SK-N-SH treated with all-trans-retinoic acid at 6 μM for 48 hours (cell line): ENCODE measurements at regions not wholly inside any gene's neighbourhood (a gene's known extent, or its start where the extent isn't known, plus 50 kb on each side); places are given as distances from the start of the nearest gene placed in this dataset.

Experiments used
- ATAC-seq: fragments of 200-7000 bp; cut with Tn5 transposase; 3 replicates; pipeline ENCODE4 v1.9.1; 2020; ENCODE audit warnings: mild to moderate bottlenecking, moderate library complexity
- ARNTL ChIP-seq: fragments of 450-650 bp; formaldehyde crosslinking; IDR thresholded peaks from 2 replicates; pipeline ENCODE4 v1.5.0; 2020; ENCODE audit warnings: low read depth, mild to moderate bottlenecking, moderate library complexity, borderline replicate concordance
- BACH2 ChIP-seq: fragments of 250-450 bp; sonication (Bioruptor Pico); IDR thresholded peaks from 2 replicates; pipeline ENCODE4 v1.9.0; 2021; ENCODE audit warnings: mild to moderate bottlenecking, borderline replicate concordance
- CSDC2 ChIP-seq: fragments of 250-450 bp; sonication (Bioruptor Pico); IDR thresholded peaks from 2 replicates; pipeline ENCODE4 v1.5.0; 2020; ENCODE audit warnings: mild to moderate bottlenecking, moderate library complexity
- ESRRG ChIP-seq: fragments of 250-450 bp; sonication (Bioruptor Pico); IDR thresholded peaks from 2 replicates; pipeline ENCODE4 v1.6.1; 2021; ENCODE audit warnings: mild to moderate bottlenecking
- GLIS3 ChIP-seq: fragments of 250-450 bp; sonication (Bioruptor Pico); IDR thresholded peaks from 2 replicates; pipeline ENCODE4 v1.5.0; 2020; ENCODE audit warnings: mild to moderate bottlenecking, moderate library complexity
- ISL1 ChIP-seq: fragments of 250-450 bp; sonication (Bioruptor Pico); IDR thresholded peaks from 2 replicates; pipeline ENCODE4 v2.1.2; 2022; ENCODE audit warnings: mild to moderate bottlenecking, moderate library complexity
- OSR1 ChIP-seq: fragments of 250-450 bp; sonication (Bioruptor Pico); IDR thresholded peaks from 2 replicates; pipeline ENCODE4 v1.8.0; 2022; ENCODE audit warnings: moderate library complexity, mild to moderate bottlenecking, inconsistent platforms
- PPARA ChIP-seq: fragments of 250-450 bp; sonication (Bioruptor Pico); IDR thresholded peaks from 2 replicates; pipeline ENCODE4 v1.5.0; 2020; ENCODE audit warnings: mild to moderate bottlenecking, borderline replicate concordance
- SNAI2 ChIP-seq: fragments of 250-450 bp; sonication (Bioruptor Pico); IDR thresholded peaks from 2 replicates; pipeline ENCODE4 v1.5.0; 2020; ENCODE audit warnings: mild to moderate bottlenecking, moderate library complexity
- TCF4 ChIP-seq: fragments of 250-450 bp; sonication (Bioruptor Pico); IDR thresholded peaks from 2 replicates; pipeline ENCODE4 v1.8.0; 2021; ENCODE audit warnings: mild to moderate bottlenecking, moderate library complexity, borderline replicate concordance
- TOX ChIP-seq: fragments of 250-450 bp; sonication (Bioruptor Pico); IDR thresholded peaks from 2 replicates; pipeline ENCODE4 v1.8.0; 2021; ENCODE audit warnings: mild to moderate bottlenecking, moderate library complexity, borderline replicate concordance
- ZC3H10 ChIP-seq: fragments of 250-450 bp; sonication (Bioruptor Pico); IDR thresholded peaks from 2 replicates; pipeline ENCODE4 v1.5.1; 2021; ENCODE audit warnings: mild to moderate bottlenecking, moderate library complexity
- ZFP3 ChIP-seq: fragments of 250-450 bp; sonication (Bioruptor Pico); IDR thresholded peaks from 2 replicates; pipeline ENCODE4 v1.5.0; 2020; ENCODE audit warnings: mild to moderate bottlenecking, moderate library complexity
- ZFP30 ChIP-seq: fragments of 450-650 bp; formaldehyde crosslinking; IDR thresholded peaks from 2 replicates; pipeline ENCODE4 v1.5.0; 2022; ENCODE audit warnings: mild to moderate bottlenecking, moderate library complexity
- ZNF565 ChIP-seq: fragments of 450-650 bp; formaldehyde crosslinking; conservative IDR thresholded peaks from 2 replicates; pipeline ENCODE4 v1.5.0; 2020; ENCODE audit warnings: low read depth, mild to moderate bottlenecking, moderate library complexity
- ZNF70 ChIP-seq: fragments of 450-650 bp; formaldehyde crosslinking; IDR thresholded peaks from 2 replicates; pipeline ENCODE4 v1.5.0; 2020; ENCODE audit warnings: mild to moderate bottlenecking, moderate library complexity
- ZNF8 ChIP-seq: fragments of 450-650 bp; formaldehyde crosslinking; IDR thresholded peaks from 2 replicates; pipeline ENCODE4 v1.5.0; 2020; ENCODE audit warnings: mild to moderate bottlenecking, moderate library complexity
- TF ChIP-seq, protein P1 (sequence below): fragments of 250-450 bp; sonication (Bioruptor Pico); IDR thresholded peaks from 2 replicates; pipeline ENCODE4 v1.5.1; 2021; ENCODE audit warnings: mild to moderate bottlenecking, moderate library complexity
- TF ChIP-seq, protein P2 (sequence below): fragments of 250-450 bp; sonication (Bioruptor Pico); IDR thresholded peaks from 2 replicates; pipeline ENCODE4 v1.5.1; 2020; ENCODE audit warnings: low read depth, mild to moderate bottlenecking, moderate library complexity
- TF ChIP-seq, protein P3 (sequence below): fragments of 250-450 bp; sonication (Bioruptor Pico); IDR thresholded peaks from 2 replicates; pipeline ENCODE4 v1.5.0; 2020; ENCODE audit warnings: mild to moderate bottlenecking, moderate library complexity
- TF ChIP-seq, protein P4 (sequence below): fragments of 250-450 bp; sonication (Bioruptor Pico); IDR thresholded peaks from 2 replicates; pipeline ENCODE4 v1.8.0; 2020; ENCODE audit warnings: mild to moderate bottlenecking, moderate library complexity, borderline replicate concordance

DNA sequence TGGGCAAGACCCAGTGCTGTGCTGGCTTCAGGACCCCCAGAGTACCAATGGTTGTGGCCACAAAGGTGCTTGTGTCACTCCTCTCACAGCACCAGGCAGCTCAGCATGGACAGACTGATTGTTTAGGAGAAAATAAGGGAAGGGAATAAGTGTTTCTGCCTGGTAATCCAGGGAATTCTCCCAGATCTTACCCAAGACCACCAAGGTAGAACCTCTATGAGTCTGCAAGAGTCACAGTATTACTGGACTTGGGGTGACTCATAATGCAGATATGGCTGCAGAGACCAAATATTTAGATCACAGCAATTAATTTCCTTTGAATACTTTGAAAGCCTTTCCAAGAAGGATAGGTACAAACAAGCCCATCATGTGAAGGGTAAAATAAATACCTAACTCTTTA is 1178.3 kb upstream of the FLRT2 start:
- no peak for ATAC-seq
- TF ChIP-seq ISL1 (CRISPR knock-in tag) (no peak), ARNTL (CRISPR knock-in tag) (no peak), GLIS3 (CRISPR knock-in tag) (no peak), BACH2 (no peak), ZC3H10 (no peak), ESRRG (CRISPR knock-in tag) (no peak), ZFP30 (CRISPR knock-in tag) (no peak), ZNF565 (CRISPR knock-in tag) (no peak), TOX (CRISPR knock-in tag) (no peak), PPARA (CRISPR knock-in tag) (no peak), OSR1 (no peak), ZFP3 (no peak), SNAI2 (CRISPR knock-in tag) (no peak)
- TF ChIP-seq, protein P1, sequence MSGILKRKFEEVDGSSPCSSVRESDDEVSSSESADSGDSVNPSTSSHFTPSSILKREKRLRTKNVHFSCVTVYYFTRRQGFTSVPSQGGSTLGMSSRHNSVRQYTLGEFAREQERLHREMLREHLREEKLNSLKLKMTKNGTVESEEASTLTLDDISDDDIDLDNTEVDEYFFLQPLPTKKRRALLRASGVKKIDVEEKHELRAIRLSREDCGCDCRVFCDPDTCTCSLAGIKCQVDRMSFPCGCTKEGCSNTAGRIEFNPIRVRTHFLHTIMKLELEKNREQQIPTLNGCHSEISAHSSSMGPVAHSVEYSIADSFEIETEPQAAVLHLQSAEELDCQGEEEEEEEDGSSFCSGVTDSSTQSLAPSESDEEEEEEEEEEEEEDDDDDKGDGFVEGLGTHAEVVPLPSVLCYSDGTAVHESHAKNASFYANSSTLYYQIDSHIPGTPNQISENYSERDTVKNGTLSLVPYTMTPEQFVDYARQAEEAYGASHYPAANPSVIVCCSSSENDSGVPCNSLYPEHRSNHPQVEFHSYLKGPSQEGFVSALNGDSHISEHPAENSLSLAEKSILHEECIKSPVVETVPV (CRISPR knock-in tag), result no peak
- TF ChIP-seq, protein P2, sequence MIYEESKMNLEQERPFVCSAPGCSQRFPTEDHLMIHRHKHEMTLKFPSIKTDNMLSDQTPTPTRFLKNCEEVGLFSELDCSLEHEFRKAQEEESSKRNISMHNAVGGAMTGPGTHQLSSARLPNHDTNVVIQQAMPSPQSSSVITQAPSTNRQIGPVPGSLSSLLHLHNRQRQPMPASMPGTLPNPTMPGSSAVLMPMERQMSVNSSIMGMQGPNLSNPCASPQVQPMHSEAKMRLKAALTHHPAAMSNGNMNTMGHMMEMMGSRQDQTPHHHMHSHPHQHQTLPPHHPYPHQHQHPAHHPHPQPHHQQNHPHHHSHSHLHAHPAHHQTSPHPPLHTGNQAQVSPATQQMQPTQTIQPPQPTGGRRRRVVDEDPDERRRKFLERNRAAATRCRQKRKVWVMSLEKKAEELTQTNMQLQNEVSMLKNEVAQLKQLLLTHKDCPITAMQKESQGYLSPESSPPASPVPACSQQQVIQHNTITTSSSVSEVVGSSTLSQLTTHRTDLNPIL (CRISPR knock-in tag), result no peak
- TF ChIP-seq, protein P3, sequence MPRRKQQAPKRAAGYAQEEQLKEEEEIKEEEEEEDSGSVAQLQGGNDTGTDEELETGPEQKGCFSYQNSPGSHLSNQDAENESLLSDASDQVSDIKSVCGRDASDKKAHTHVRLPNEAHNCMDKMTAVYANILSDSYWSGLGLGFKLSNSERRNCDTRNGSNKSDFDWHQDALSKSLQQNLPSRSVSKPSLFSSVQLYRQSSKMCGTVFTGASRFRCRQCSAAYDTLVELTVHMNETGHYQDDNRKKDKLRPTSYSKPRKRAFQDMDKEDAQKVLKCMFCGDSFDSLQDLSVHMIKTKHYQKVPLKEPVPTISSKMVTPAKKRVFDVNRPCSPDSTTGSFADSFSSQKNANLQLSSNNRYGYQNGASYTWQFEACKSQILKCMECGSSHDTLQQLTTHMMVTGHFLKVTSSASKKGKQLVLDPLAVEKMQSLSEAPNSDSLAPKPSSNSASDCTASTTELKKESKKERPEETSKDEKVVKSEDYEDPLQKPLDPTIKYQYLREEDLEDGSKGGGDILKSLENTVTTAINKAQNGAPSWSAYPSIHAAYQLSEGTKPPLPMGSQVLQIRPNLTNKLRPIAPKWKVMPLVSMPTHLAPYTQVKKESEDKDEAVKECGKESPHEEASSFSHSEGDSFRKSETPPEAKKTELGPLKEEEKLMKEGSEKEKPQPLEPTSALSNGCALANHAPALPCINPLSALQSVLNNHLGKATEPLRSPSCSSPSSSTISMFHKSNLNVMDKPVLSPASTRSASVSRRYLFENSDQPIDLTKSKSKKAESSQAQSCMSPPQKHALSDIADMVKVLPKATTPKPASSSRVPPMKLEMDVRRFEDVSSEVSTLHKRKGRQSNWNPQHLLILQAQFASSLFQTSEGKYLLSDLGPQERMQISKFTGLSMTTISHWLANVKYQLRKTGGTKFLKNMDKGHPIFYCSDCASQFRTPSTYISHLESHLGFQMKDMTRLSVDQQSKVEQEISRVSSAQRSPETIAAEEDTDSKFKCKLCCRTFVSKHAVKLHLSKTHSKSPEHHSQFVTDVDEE (CRISPR knock-in tag), result no peak

DNA sequence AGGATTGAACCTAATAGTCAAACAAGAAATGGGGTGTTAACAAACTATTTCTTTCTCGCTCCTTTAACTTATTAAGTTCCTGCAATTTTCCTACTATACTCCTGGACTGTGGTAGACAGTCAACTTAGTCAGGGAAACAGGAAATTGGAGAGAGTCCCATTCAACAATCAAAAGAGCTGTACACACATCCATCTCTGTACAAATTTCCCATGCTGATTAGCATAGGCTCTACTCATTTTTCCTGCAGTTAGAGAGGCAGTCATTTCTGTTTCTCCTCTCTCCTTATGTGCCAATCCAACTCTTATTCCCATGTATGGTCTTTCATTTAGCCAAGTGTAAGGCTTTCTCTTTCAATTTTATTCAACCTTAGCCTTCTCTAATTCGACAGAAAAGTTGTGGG is 1168.5 kb upstream of the FLRT2 start:
- TF ChIP-seq ZFP3 (no peak), SNAI2 (CRISPR knock-in tag) (no peak)
- no peak for ATAC-seq

DNA sequence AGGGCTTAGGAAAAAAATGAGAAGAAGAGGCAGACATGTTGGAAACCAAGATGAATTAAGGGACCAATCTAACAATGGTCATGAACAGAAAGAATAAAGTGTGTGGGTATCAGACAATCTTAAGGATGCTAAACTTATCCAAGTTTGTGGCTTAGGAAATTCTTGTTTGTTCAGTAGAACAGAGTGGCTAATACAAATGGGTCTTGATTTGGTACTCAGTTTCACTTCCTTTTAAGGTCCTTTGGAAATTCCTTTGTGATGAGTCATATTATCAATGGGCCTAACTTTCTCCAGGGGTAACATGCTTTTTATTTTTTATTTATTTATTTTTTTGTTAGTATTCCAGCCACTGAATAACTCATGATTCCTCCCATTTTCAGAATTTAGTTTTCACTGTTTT is 1154.7 kb upstream of the FLRT2 start:
- ATAC-seq, result no peak

DNA sequence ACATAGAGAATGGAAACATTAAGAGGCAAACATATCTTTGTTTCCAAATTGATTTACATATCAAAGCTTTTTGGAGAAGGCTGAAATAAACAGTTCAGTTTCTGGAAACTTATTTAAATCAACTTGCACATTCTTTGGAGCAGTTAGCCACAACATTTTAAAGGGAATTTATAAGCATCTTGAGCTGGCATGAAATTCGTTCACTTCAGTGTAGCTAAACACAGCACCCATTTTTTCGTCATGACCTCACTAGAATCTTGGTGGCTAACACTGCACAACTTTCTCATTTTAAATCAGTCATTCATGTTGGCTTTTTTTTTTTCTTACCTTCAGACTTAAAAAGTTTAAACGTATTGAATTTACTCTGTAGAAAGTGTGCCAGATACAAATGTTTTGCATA is 1139.9 kb upstream of the FLRT2 start:
- ATAC-seq, result no peak
- TF ChIP-seq ZC3H10, result no peak

More for the DNA sequence above, 1154.7 kb upstream of the FLRT2 start:
- TF ChIP-seq CSDC2, result no peak
- no peak for TF ChIP-seq PPARA (CRISPR knock-in tag)
- TF ChIP-seq TCF4 (CRISPR knock-in tag), result no peak
- TF ChIP-seq, protein P4, sequence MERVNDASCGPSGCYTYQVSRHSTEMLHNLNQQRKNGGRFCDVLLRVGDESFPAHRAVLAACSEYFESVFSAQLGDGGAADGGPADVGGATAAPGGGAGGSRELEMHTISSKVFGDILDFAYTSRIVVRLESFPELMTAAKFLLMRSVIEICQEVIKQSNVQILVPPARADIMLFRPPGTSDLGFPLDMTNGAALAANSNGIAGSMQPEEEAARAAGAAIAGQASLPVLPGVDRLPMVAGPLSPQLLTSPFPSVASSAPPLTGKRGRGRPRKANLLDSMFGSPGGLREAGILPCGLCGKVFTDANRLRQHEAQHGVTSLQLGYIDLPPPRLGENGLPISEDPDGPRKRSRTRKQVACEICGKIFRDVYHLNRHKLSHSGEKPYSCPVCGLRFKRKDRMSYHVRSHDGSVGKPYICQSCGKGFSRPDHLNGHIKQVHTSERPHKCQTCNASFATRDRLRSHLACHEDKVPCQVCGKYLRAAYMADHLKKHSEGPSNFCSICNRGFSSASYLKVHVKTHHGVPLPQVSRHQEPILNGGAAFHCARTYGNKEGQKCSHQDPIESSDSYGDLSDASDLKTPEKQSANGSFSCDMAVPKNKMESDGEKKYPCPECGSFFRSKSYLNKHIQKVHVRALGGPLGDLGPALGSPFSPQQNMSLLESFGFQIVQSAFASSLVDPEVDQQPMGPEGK (CRISPR knock-in tag), result no peak
- TF ChIP-seq TOX (CRISPR knock-in tag), result no peak
- TF ChIP-seq BACH2, result no peak

DNA sequence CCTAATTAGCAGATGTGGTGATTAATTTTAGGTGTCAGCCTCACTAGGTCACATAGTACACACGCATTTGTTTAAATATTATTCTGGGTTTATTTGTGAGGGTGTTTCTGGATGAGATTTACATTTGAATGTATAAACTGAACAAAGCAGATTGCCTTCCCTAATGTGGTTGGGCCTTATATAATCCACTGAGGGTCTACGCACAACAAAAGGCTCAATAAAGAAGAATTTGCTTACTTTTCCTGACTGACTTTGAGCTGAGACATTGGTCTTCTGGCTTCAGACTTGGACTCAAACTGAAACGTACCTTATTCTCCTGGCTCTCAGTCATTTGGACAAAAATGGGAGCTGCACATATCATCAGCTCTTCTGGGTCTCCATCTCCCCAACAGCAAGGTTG is 1132.3 kb upstream of the FLRT2 start:
- no peak for ATAC-seq
- TF ChIP-seq, protein P2 (CRISPR knock-in tag), result no peak
- no peak for TF ChIP-seq GLIS3 (CRISPR knock-in tag)
- TF ChIP-seq, protein P3 (CRISPR knock-in tag), result no peak
- TF ChIP-seq TOX (CRISPR knock-in tag), result no peak
- TF ChIP-seq ZNF70 (CRISPR knock-in tag), result no peak
- TF ChIP-seq ZNF8 (CRISPR knock-in tag), result no peak
- TF ChIP-seq, protein P4 (CRISPR knock-in tag), result no peak
